ENCODE measurements at regions not wholly inside any gene's neighbourhood (a gene's known extent, or its start where the extent isn't known, plus 50 kb on each side); places are given as distances from the start of the nearest gene placed in this dataset.

GRCh38 chr13:62122434-62122833, 706.8 kb upstream of the PCDH20 start:
- H2AK9ac ChIP-seq (replicated peaks; ENCODE audit: low read depth, low read length, poor library complexity) = no peak overlapping the region
- no peak overlapping the region for H3K18ac ChIP-seq (ENCODE audit: low read depth, low read length)
- no peak overlapping the region for H2AFZ ChIP-seq (replicated peaks; ENCODE audit: low read length, poor library complexity)
- no peak overlapping the region for H4K8ac ChIP-seq (ENCODE audit: low read depth in 2 of 2, low read length in 2 of 2)
- WGBS, 2 experiments (ENCODE audit: extremely low coverage in 2 of 2, insufficient read length in 1 of 2) = no CpG with 5 or more reads among the region's 2 CpGs
- H2AK5ac ChIP-seq (ENCODE audit: low read depth, low read length) = no peak overlapping the region
- in situ Hi-C loops (cut with MboI; ENCODE audit: low sequenced_read_pairs) (loop anchor here (10.0 kb wide), 1 partner anchor 242 kb away; no protein-coding TSS in a partner anchor), intact Hi-C loops (cut with micrococcal nuclease) (no loop called here), dilution Hi-C loops (cut with HindIII; ENCODE audit: low sequenced_read_pairs, unreplicated experiment) (no loop called here)
- ChIA-PET POLR2A (ENCODE audit: unreplicated experiment) (no interaction called here), CTCF (interaction anchor here (1.4 kb wide), 1 partner anchor 235 kb away, joined by 4 read pairs; no protein-coding TSS in a partner anchor)
- H3K79me1 ChIP-seq (ENCODE audit: low read depth in 1 of 2, low read length in 2 of 2) = no peaks in the 10 kb centered on the region
- no peak overlapping the region for H4K91ac ChIP-seq (ENCODE audit: insufficient read depth, low read depth, low read length)
- no peaks in the 10 kb centered on the region for H3K9me3 ChIP-seq (ENCODE audit: control insufficient read depth, insufficient read depth, low read length)
- H2BK20ac ChIP-seq (ENCODE audit: low read depth, low read length) = no peak overlapping the region
- no peak overlapping the region for H3K23ac ChIP-seq (ENCODE audit: low read depth, low read length)
- H2BK15ac ChIP-seq (ENCODE audit: low read depth, low read length) = no peak overlapping the region
- no TSS peak for BruUV-seq (replicated peaks)
- no peaks in the 10 kb centered on the region for H3K27me3 ChIP-seq (ENCODE audit: control insufficient read depth, insufficient read depth, low read length)
- no peak overlapping the region for H3K4me2 ChIP-seq (ENCODE audit: low read depth, low read length)
- no peak overlapping the region for H3K14ac ChIP-seq (replicated peaks; ENCODE audit: low read depth, low read length)
- DNase-seq (no peak), ATAC-seq (ENCODE audit: low read depth) (no peak)
- no peak overlapping the region for H3K9ac ChIP-seq (ENCODE audit: low read depth, low read length)
- H3K56ac ChIP-seq (ENCODE audit: extremely low read depth, insufficient read depth, low read length) = no peak overlapping the region
- H3K4me1 ChIP-seq (ENCODE audit: control insufficient read depth, insufficient read depth, low read length) = no peaks in the 10 kb centered on the region
- H4K20me1 ChIP-seq (ENCODE audit: insufficient read depth, low read length) = no peaks in the 10 kb centered on the region
- no peak overlapping the region for H2BK120ac ChIP-seq (ENCODE audit: low read depth, low read length)
- TF ChIP-seq CTCF (conservative IDR thresholded peaks at IDR 0.05; ENCODE audit: low read depth, low read length) (no peak), MAZ (IDR thresholded peaks at IDR 0.05; ENCODE audit: borderline replicate concordance, low read depth, low read length) (no peak), CHD1 (IDR thresholded peaks at IDR 0.05; ENCODE audit: low read depth, low read length) (no peak), POLR2A (IDR thresholded peaks at IDR 0.05; ENCODE audit: low read depth, low read length) (no peak), MXI1 (IDR thresholded peaks at IDR 0.05; ENCODE audit: borderline replicate concordance, low read depth, low read length) (no peak), RFX5 (IDR thresholded peaks at IDR 0.05; ENCODE audit: low read depth, low read length) (no peak), NFE2L2 (IDR thresholded peaks at IDR 0.05; ENCODE audit: low read depth, low read length) (no peak), RCOR1 (IDR thresholded peaks at IDR 0.05; ENCODE audit: insufficient replicate concordance, low read length) (no peak), MAFK (IDR thresholded peaks at IDR 0.05; ENCODE audit: low read depth, low read length) (no peak), RAD21 (IDR thresholded peaks at IDR 0.05; ENCODE audit: low read length) (no peak)
- H3K4ac ChIP-seq (ENCODE audit: low read depth, low read length) = no peak overlapping the region
- no peaks in the 10 kb centered on the region for H3K9me1 ChIP-seq (ENCODE audit: insufficient read depth, low read length)
- no peak overlapping the region for H3K27ac ChIP-seq (ENCODE audit: insufficient read depth, low read length)
- no peak overlapping the region for H3K4me3 ChIP-seq (ENCODE audit: insufficient read depth, low read depth, low read length)
- H4K5ac ChIP-seq (ENCODE audit: low read depth, low read length) = no peak overlapping the region
- H2BK5ac ChIP-seq (ENCODE audit: low read depth, low read length, poor library complexity, severe bottlenecking) = no peak overlapping the region
- no peaks in the 10 kb centered on the region for H3K36me3 ChIP-seq (ENCODE audit: control insufficient read depth, insufficient read depth, low read length)
